BJ (cell line): ENCODE measurements at regions not wholly inside any gene's neighbourhood (a gene's known extent, or its start where the extent isn't known, plus 50 kb on each side); places are given as distances from the start of the nearest gene placed in this dataset.
A peak's percentile ranks its signal among the peaks of the same experiment; 100 is the strongest.

ENCODE experiments used
- CTCF ChIA-PET: fragments of 350-600 bp; formaldehyde crosslinking; extraction: SDS; loops from one replicate; lab custom pipeline; 2021; ENCODE audit warnings: antibody characterized with exemption, inconsistent platforms; lab: Yijun Ruan, JAX
- POLR2A ChIA-PET: fragments of 300-600 bp; sonication (Branson Sonifier 250); formaldehyde crosslinking; extraction: SDS; loops from one replicate; lab custom pipeline; 2021; ENCODE audit warnings: antibody characterized with exemption; lab: Charles Lee
- DNase-seq: peaks from one replicate; pipeline ENCODE4 v3.0.0-alpha.2; 2011; ENCODE audit warnings: low read depth
- H3K27me3 ChIP-seq: 2 replicates; pipeline ENCODE4 v1.6.0; 2011; ENCODE audit warnings: low read length; ENCODE audit not compliant: control insufficient read depth, insufficient read depth
- H3K36me3 ChIP-seq: 2 replicates; pipeline ENCODE4 v1.5.1; 2011; ENCODE audit warnings: low read length; ENCODE audit not compliant: control insufficient read depth, insufficient read depth
- H3K4me3 ChIP-seq: 2 replicates; pipeline ENCODE4 v1.5.1; 2011; ENCODE audit warnings: low read depth, mild to moderate bottlenecking, control low read depth, low read length
- CTCF ChIP-seq: IDR thresholded peaks from 2 replicates; pipeline ENCODE4 v1.5.1; 2011; ENCODE audit warnings: low read depth, mild to moderate bottlenecking, control low read depth, inconsistent platforms, low read length, moderate library complexity; ENCODE audit not compliant: insufficient read depth

GRCh38 chr11:104700609-104701008 is 197.7 kb downstream of the CASP12 start:
- Histone ChIP-seq H3K36me3 (no peaks in the 10 kb centered on the region), H3K4me3 (no peak overlapping the region), H3K27me3 (no peaks in the 10 kb centered on the region)
- peak; percentile 5 for DNase-seq
- ChIA-PET POLR2A (no interaction called here), CTCF (interaction anchor here (1.0 kb wide), 1 partner anchor 14 kb away, joined by 4 read pairs; no protein-coding TSS in a partner anchor)
- TF ChIP-seq CTCF = no peak

DNA sequence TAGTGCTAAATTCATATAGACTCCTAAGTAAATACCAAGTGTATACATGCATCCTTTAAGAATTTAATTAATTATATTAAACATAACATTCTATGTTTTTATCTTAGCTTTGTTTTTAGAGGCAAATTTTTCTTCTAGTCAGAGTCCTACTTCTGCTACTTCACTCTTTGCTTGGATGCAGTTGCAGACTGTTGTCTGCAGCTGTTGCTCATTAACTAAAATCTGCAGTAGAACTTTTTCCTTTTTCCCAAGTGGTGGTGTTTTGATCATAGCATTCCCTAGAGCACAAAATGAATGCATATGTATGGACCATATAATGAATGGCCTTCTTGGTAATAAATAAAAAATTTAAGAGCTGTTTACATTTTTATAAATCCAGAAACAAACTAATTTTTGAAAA is 198.3 kb downstream of the CASP12 start:
- no peak for TF ChIP-seq CTCF
- no peak for DNase-seq
- Histone ChIP-seq H3K4me3 (no peak overlapping the region), H3K27me3 (no peaks in the 10 kb centered on the region), H3K36me3 (no peaks in the 10 kb centered on the region)
- ChIA-PET POLR2A (no interaction called here), CTCF (no interaction called here)

DNA sequence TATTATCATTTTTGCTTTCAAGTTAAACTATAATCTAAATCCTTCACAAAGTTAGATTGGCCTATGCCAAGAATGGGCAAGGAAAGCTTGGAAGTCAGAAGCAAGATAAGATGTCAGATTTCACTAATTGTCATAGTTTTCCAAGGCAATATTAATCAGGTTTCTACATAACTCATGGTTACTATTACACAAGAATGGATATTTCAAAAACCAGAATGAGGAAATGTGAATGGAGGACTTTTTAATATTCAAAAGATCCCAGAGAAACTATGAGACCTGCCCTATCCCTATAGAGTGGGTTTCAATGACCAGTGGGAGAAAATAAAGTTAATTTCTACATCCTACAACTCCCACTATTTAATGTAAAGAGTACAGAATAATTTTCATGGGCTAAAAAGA is 203.2 kb downstream of the CASP12 start:
- POLR2A ChIA-PET = no interaction called here
- DNase-seq = no peak
- Histone ChIP-seq H3K27me3 (no peaks in the 10 kb centered on the region), H3K4me3 (no peak overlapping the region), H3K36me3 (no peaks in the 10 kb centered on the region)
- CTCF ChIA-PET = no interaction called here
- TF ChIP-seq CTCF = no peak

- ChIA-PET CTCF (no interaction called here), POLR2A (no interaction called here)
- Histone ChIP-seq H3K4me3 (no peak overlapping the region), H3K36me3 (no peaks in the 10 kb centered on the region), H3K27me3 (no peaks in the 10 kb centered on the region)
- DNase-seq = peak; percentile 11
- TF ChIP-seq CTCF = no peak
Measured at GRCh38 chr11:104694259-104695064, 203.8 kb downstream of the CASP12 start.

- POLR2A ChIA-PET = no interaction called here
- CTCF ChIA-PET = no interaction called here
- Histone ChIP-seq H3K4me3 (no peak overlapping the region), H3K27me3 (no peaks in the 10 kb centered on the region), H3K36me3 (no peaks in the 10 kb centered on the region)
- DNase-seq = no peak
- no peak for TF ChIP-seq CTCF
Measured at GRCh38 chr11:104692751-104693150, 205.5 kb downstream of the CASP12 start.
